Neuronal stem cell (in vitro differentiated cells): ENCODE measurements at regions not wholly inside any gene's neighbourhood (a gene's known extent, or its start where the extent isn't known, plus 50 kb on each side); places are given as distances from the start of the nearest gene placed in this dataset.

ENCODE experiments used
- DNase-seq: peaks from one replicate; pipeline ENCODE4 v3.0.0-alpha.2; 2013; ENCODE audit warnings: low spot score
- H2AFZ ChIP-seq: one replicate; pipeline ENCODE4 v1.6.1; 2013; ENCODE audit warnings: mild to moderate bottlenecking, low read length, inconsistent platforms
- H2AK5ac ChIP-seq: 2 replicates; pipeline ENCODE4 v1.6.1; 2013; ENCODE audit warnings: low read depth, mild to moderate bottlenecking, inconsistent platforms, low read length, moderate library complexity, mixed read lengths
- H2BK120ac ChIP-seq: 2 replicates; pipeline ENCODE4 v1.6.1; 2013; ENCODE audit warnings: low read depth, mild to moderate bottlenecking, inconsistent platforms, low read length, moderate library complexity, mixed read lengths
- H2BK12ac ChIP-seq: one replicate; pipeline ENCODE4 v1.6.1; 2013; ENCODE audit warnings: low read length, inconsistent platforms
- H2BK15ac ChIP-seq: 2 replicates; pipeline ENCODE4 v1.6.1; 2013; ENCODE audit warnings: mild to moderate bottlenecking, low read length, inconsistent platforms, mixed read lengths
- H2BK5ac ChIP-seq: one replicate; pipeline ENCODE4 v1.6.1; 2013; ENCODE audit warnings: inconsistent platforms, mild to moderate bottlenecking, low read length, moderate library complexity
- H3K14ac ChIP-seq: one replicate; pipeline ENCODE4 v1.6.1; 2013; ENCODE audit warnings: low read length, inconsistent platforms
- H3K18ac ChIP-seq: 2 replicates; pipeline ENCODE4 v1.6.1; 2013; ENCODE audit warnings: low read length, inconsistent platforms
- H3K23ac ChIP-seq: 2 replicates; pipeline ENCODE4 v1.6.1; 2013; ENCODE audit warnings: low read depth, mild to moderate bottlenecking, mixed read lengths, low read length, inconsistent platforms; ENCODE audit not compliant: poor library complexity
- H3K27ac ChIP-seq: replicated peaks from 3 replicates; pipeline ENCODE4 v1.5.1; 2013; ENCODE audit warnings: low read length, inconsistent platforms
- H3K27me3 ChIP-seq, 3 experiments: 2 replicates each; pipeline ENCODE4 v1.6.1; 2013; ENCODE audit warnings: low read length in 3 of 3, mild to moderate bottlenecking in 2 of 3, inconsistent platforms in 1 of 3, low read depth in 1 of 3, mixed read lengths in 1 of 3, moderate library complexity in 1 of 3; ENCODE audit not compliant: control insufficient read depth in 3 of 3, insufficient read depth in 3 of 3
- H3K36me3 ChIP-seq, 2 donors: replicated peaks in 1 of 2; 2 replicates each; pipeline ENCODE4 v1.6.1; 2013; ENCODE audit warnings: low read length in 2 of 2; ENCODE audit not compliant: control insufficient read depth in 2 of 2, insufficient read depth in 2 of 2
- H3K4ac ChIP-seq: 2 replicates; pipeline ENCODE4 v1.6.1; 2013; ENCODE audit warnings: inconsistent platforms, mild to moderate bottlenecking, low read length, moderate library complexity
- H3K4me1 ChIP-seq, 2 donors: 1 replicate in 1 of 2; 2 replicates in 1 of 2; pipeline ENCODE4 v1.6.1; 2013; ENCODE audit warnings: low read length in 2 of 2, low read depth in 1 of 2; ENCODE audit not compliant: control insufficient read depth in 2 of 2, insufficient read depth in 1 of 2
- H3K4me2 ChIP-seq: one replicate; pipeline ENCODE4 v1.6.1; 2013; ENCODE audit warnings: mild to moderate bottlenecking, low read length, inconsistent platforms; ENCODE audit not compliant: insufficient read depth, poor library complexity, severe bottlenecking
- H3K4me3 ChIP-seq, 2 donors: 2 replicates each; pipeline ENCODE4 v1.5.1; 2013; ENCODE audit warnings: low read length in 2 of 2, mild to moderate bottlenecking in 2 of 2, inconsistent platforms in 1 of 2, moderate library complexity in 1 of 2
- H3K79me1 ChIP-seq: one replicate; pipeline ENCODE4 v1.6.1; 2013; ENCODE audit warnings: low read depth, mild to moderate bottlenecking, inconsistent platforms, low read length, moderate library complexity
- H3K9ac ChIP-seq: one replicate; pipeline ENCODE4 v1.6.1; 2013; ENCODE audit warnings: mild to moderate bottlenecking, low read depth, low read length, inconsistent platforms; ENCODE audit not compliant: poor library complexity
- H3K9me3 ChIP-seq, 2 donors: replicated peaks in 1 of 2; 2 replicates each; pipeline versions ENCODE3 to v1.6.1; 2013; ENCODE audit warnings: low read length in 2 of 2, mild to moderate bottlenecking in 2 of 2, inconsistent platforms in 1 of 2, low read depth in 1 of 2, mixed read lengths in 1 of 2, moderate library complexity in 1 of 2; ENCODE audit not compliant: control insufficient read depth in 2 of 2, insufficient read depth in 1 of 2
- H4K8ac ChIP-seq: one replicate; pipeline ENCODE4 v1.6.1; 2013; ENCODE audit warnings: low read depth, mild to moderate bottlenecking, inconsistent platforms, low read length, moderate library complexity
- H4K91ac ChIP-seq: one replicate; pipeline ENCODE4 v1.6.1; 2013; ENCODE audit warnings: low read length, low read depth, mild to moderate bottlenecking, inconsistent platforms; ENCODE audit not compliant: poor library complexity
- WGBS, 2 donors: extraction: QIAGEN DNeasy Blood & Tissue Kit; methylation state at CpG; one replicate each; pipeline ENCODE4 v1.1.7; 2013; ENCODE audit warnings: missing lambda C conversion rate in 2 of 2, mixed read lengths in 1 of 2; ENCODE audit not compliant: insufficient read length in 2 of 2, insufficient replicate concordance in 1 of 2; ENCODE audit errors: extremely low coverage in 2 of 2; 5-methylcytosine and 5-hydroxymethylcytosine counted together

DNA sequence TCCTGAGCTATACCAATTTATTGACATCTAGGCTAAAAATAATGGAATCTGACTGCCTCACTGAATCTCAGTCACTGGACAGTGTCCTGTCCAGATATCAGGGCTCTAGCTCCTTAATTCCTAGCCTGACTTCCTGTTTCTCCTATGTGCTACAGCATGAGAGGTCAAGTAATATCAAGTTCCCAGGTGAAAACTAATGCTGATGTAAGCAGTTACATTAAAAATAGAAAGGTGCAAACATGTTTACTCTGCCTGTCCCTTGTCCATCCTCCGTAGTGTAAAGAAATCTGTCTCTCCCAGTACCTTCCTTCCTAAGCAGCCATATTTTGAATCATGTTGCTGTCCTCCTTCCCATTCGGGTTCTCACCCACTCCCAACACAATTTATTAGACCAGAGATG, 145.9 kb upstream of the GHR start:
- no CpG with 5 or more reads among the region's 2 CpGs for WGBS, 2 donors

GRCh38 chr5:42284584-42284983, 138.7 kb upstream of the GHR start:
- Histone ChIP-seq H3K23ac (no peak overlapping the region), H3K4me1 (peaks cover 0 to 1% of the 10 kb centered on the region in 2 donors), H3K14ac (no peak overlapping the region), H3K18ac (no peak overlapping the region), H3K79me1 (no peaks in the 10 kb centered on the region), H4K8ac (no peak overlapping the region), H3K4me3 (no peak overlapping the region), H3K27ac (no peak overlapping the region), H3K36me3 (no peaks in the 10 kb centered on the region), H4K91ac (no peak overlapping the region), H3K9ac (no peak overlapping the region), H3K4ac (no peak overlapping the region), H2BK120ac (no peak overlapping the region), H2BK12ac (no peak overlapping the region), H2BK5ac (no peak overlapping the region), H3K27me3 (no peaks in the 10 kb centered on the region), H3K9me3 (no peaks in the 10 kb centered on the region), H2AK5ac (no peak overlapping the region), H3K4me2 (no peak overlapping the region), H2BK15ac (no peak overlapping the region), H2AFZ (no peak overlapping the region)
- no peak for DNase-seq

More for the DNA sequence above, 145.9 kb upstream of the GHR start:
- Histone ChIP-seq H3K23ac (no peak overlapping the region), H2AK5ac (no peak overlapping the region), H2BK15ac (no peak overlapping the region), H2AFZ (no peak overlapping the region), H3K4me1 (peaks cover 0 to 2% of the 10 kb centered on the region in 2 donors), H3K9me3 (no peaks in the 10 kb centered on the region), H3K14ac (no peak overlapping the region), H3K27ac (no peak overlapping the region), H3K4me2 (no peak overlapping the region), H2BK5ac (no peak overlapping the region), H3K36me3 (no peaks in the 10 kb centered on the region), H4K8ac (no peak overlapping the region), H3K18ac (no peak overlapping the region), H3K27me3 (no peaks in the 10 kb centered on the region), H3K4ac (no peak overlapping the region), H3K79me1 (no peaks in the 10 kb centered on the region), H3K4me3 (no peak overlapping the region), H2BK120ac (no peak overlapping the region), H4K91ac (no peak overlapping the region), H3K9ac (no peak overlapping the region), H2BK12ac (no peak overlapping the region)
- DNase-seq, result no peak

DNA sequence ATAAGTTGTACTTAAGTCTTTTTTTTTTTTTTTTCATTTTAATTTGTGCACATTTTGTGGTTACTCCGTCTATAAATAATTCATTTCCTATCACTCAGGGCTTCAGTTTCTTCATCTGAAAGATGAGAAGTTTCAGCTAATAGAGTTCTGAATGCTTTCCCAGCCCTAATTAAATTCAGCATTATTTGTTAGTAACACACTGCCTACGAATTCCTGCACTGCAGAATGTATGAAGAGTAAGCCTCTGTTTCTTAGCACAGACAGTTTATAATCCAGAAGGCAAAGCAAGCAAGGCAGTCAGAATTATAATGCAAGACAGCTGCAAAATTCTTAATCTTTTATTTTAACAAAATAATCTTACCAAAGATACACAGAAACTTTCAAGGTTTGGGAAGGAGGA, 138.0 kb upstream of the GHR start:
- no peak for DNase-seq
- H4K91ac ChIP-seq, result no peak overlapping the region
- no CpG with 5 or more reads among the region's 2 CpGs for WGBS, 2 donors
- H2BK15ac ChIP-seq, result no peak overlapping the region
- H2BK12ac ChIP-seq, result no peak overlapping the region
- H3K18ac ChIP-seq, result no peak overlapping the region
- no peak overlapping the region for H3K9ac ChIP-seq
- H3K4me3 ChIP-seq, result no peak overlapping the region
- no peak overlapping the region for H3K27ac ChIP-seq
- H3K23ac ChIP-seq, result no peak overlapping the region
- H3K14ac ChIP-seq, result no peak overlapping the region
- no peaks in the 10 kb centered on the region for H3K27me3 ChIP-seq
- no peak overlapping the region for H2AK5ac ChIP-seq
- H2BK5ac ChIP-seq, result no peak overlapping the region
- peaks cover 0 to 1% of the 10 kb centered on the region in 2 donors for H3K4me1 ChIP-seq
- H3K36me3 ChIP-seq, result no peaks in the 10 kb centered on the region
- no peak overlapping the region for H2BK120ac ChIP-seq
- no peaks in the 10 kb centered on the region for H3K79me1 ChIP-seq
- H2AFZ ChIP-seq, result no peak overlapping the region
- no peak overlapping the region for H3K4ac ChIP-seq
- no peak overlapping the region for H4K8ac ChIP-seq
- peak overlapping the region; percentile 3 for H3K4me2 ChIP-seq
- no peaks in the 10 kb centered on the region for H3K9me3 ChIP-seq

DNA sequence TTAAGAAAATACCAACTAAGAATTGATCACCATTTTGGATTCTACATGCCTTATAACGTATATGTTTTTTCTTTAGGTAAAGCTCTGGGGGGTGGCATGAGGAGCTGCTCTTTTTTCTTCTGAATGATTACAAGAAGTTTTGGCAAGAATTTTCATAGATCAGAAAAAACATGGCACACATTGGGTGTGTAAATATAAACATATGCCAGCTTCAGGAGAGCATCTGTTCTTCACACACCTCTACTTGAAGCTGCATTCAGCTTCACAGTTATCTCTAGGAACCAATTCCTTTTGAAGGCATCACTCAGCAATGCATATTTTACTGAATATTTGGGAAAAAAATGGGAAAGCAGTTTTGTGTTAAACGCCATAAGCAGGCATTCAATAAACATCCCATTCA, 122.7 kb upstream of the GHR start:
- no peak overlapping the region for H2BK15ac ChIP-seq
- no peak overlapping the region for H4K8ac ChIP-seq
- H3K27me3 ChIP-seq, result no peaks in the 10 kb centered on the region
- H3K4me1 ChIP-seq, result no peaks in the 10 kb centered on the region
- no peak overlapping the region for H3K27ac ChIP-seq
- no peak overlapping the region for H2BK5ac ChIP-seq
- H3K14ac ChIP-seq, result no peak overlapping the region
- no peak overlapping the region for H4K91ac ChIP-seq
- no peak overlapping the region for H3K4me3 ChIP-seq
- no peaks in the 10 kb centered on the region for H3K36me3 ChIP-seq
- no peak overlapping the region for H2BK12ac ChIP-seq
- H2BK120ac ChIP-seq, result no peak overlapping the region
- WGBS, 2 donors, result no CpG with 5 or more reads among the region's 2 CpGs
- H2AFZ ChIP-seq, result no peak overlapping the region
- no peak for DNase-seq
- H3K4me2 ChIP-seq, result no peak overlapping the region
- no peaks in the 10 kb centered on the region for H3K79me1 ChIP-seq
- no peak overlapping the region for H2AK5ac ChIP-seq
- no peak overlapping the region for H3K18ac ChIP-seq
- no peak overlapping the region for H3K23ac ChIP-seq
- no peak overlapping the region for H3K4ac ChIP-seq
- H3K9me3 ChIP-seq, result peaks cover 0 to 1% of the 10 kb centered on the region in 2 donors
- H3K9ac ChIP-seq, result no peak overlapping the region
